SJCRH30 (cell line): ENCODE measurements at regions not wholly inside any gene's neighbourhood (a gene's known extent, or its start where the extent isn't known, plus 50 kb on each side); places are given as distances from the start of the nearest gene placed in this dataset.

Experiments
- DNase-seq, 2 experiments: peaks; one replicate each; pipeline ENCODE4 v3.0.0-alpha.2; 2015 to 2020
- H3K27ac ChIP-seq: fragments of 250-450 bp; sonication (Bioruptor Pico); 2 replicates; pipeline ENCODE4 v1.5.1; 2020; ENCODE audit warnings: mild to moderate bottlenecking, moderate library complexity
- H3K27me3 ChIP-seq: fragments of 250-450 bp; sonication (Bioruptor Pico); 2 replicates; pipeline ENCODE4 v1.5.1; 2020; ENCODE audit warnings: mild to moderate bottlenecking, moderate library complexity
- H3K36me3 ChIP-seq: fragments of 250-450 bp; sonication (Bioruptor Pico); 2 replicates; pipeline ENCODE4 v1.5.1; 2020; ENCODE audit warnings: mild to moderate bottlenecking, moderate library complexity
- H3K4me1 ChIP-seq: fragments of 250-450 bp; sonication (Bioruptor Pico); 2 replicates; pipeline ENCODE4 v1.5.1; 2020; ENCODE audit warnings: mild to moderate bottlenecking, moderate library complexity
- H3K4me3 ChIP-seq: fragments of 250-450 bp; sonication (Bioruptor Pico); 2 replicates; pipeline ENCODE4 v1.5.1; 2020; ENCODE audit warnings: mild to moderate bottlenecking, moderate library complexity
- H3K9me3 ChIP-seq: fragments of 250-450 bp; sonication (Bioruptor Pico); replicated peaks from 2 replicates; pipeline ENCODE4 v1.5.1; 2020; ENCODE audit warnings: mild to moderate bottlenecking, moderate library complexity

- peaks cover 4% of the 10 kb centered on the region for H3K4me1 ChIP-seq
- no peak overlapping the region for H3K4me3 ChIP-seq
- no peaks in the 10 kb centered on the region for H3K27me3 ChIP-seq
- no peak overlapping the region for H3K27ac ChIP-seq
- DNase-seq, result no peak
- no peaks in the 10 kb centered on the region for H3K36me3 ChIP-seq
- no peaks in the 10 kb centered on the region for H3K9me3 ChIP-seq
These were observed 216.3 kb downstream of the CHRM2 start for GRCh38 chr7:137084607-137085380.

GRCh38 chr7:137082391-137082790 lies 213.9 kb downstream of the CHRM2 start:
- Histone ChIP-seq H3K27me3 (no peaks in the 10 kb centered on the region), H3K36me3 (no peaks in the 10 kb centered on the region), H3K27ac (no peak overlapping the region), H3K9me3 (no peaks in the 10 kb centered on the region), H3K4me3 (no peak overlapping the region), H3K4me1 (peaks cover 4% of the 10 kb centered on the region)
- DNase-seq, result no peak

- no peak overlapping the region for H3K4me3 ChIP-seq
- H3K9me3 ChIP-seq, result no peaks in the 10 kb centered on the region
- H3K27ac ChIP-seq, result no peak overlapping the region
- H3K36me3 ChIP-seq, result no peaks in the 10 kb centered on the region
- DNase-seq, result peak; percentile 9 to 32
- H3K4me1 ChIP-seq, result peaks cover 4% of the 10 kb centered on the region
- no peaks in the 10 kb centered on the region for H3K27me3 ChIP-seq
These were observed 213.1 kb downstream of the CHRM2 start for GRCh38 chr7:137081321-137082093.

- DNase-seq, result no peak
- Histone ChIP-seq H3K9me3 (no peaks in the 10 kb centered on the region), H3K36me3 (no peaks in the 10 kb centered on the region), H3K27ac (no peak overlapping the region), H3K27me3 (no peaks in the 10 kb centered on the region), H3K4me3 (no peak overlapping the region), H3K4me1 (peaks cover 4% of the 10 kb centered on the region)
These were observed 212.2 kb downstream of the CHRM2 start for GRCh38 chr7:137080516-137081203.

GRCh38 chr7:137078781-137079180 lies 210.3 kb downstream of the CHRM2 start:
- Histone ChIP-seq H3K9me3 (no peaks in the 10 kb centered on the region), H3K4me3 (no peak overlapping the region), H3K27ac (no peak overlapping the region), H3K36me3 (no peaks in the 10 kb centered on the region), H3K27me3 (no peaks in the 10 kb centered on the region), H3K4me1 (peaks cover 4% of the 10 kb centered on the region)
- DNase-seq, result no peak

- Histone ChIP-seq H3K4me1 (no peaks in the 10 kb centered on the region), H3K27ac (no peak overlapping the region), H3K36me3 (no peaks in the 10 kb centered on the region), H3K4me3 (no peak overlapping the region), H3K27me3 (no peaks in the 10 kb centered on the region), H3K9me3 (no peaks in the 10 kb centered on the region)
- no peak for DNase-seq
These were observed 206.1 kb downstream of the CHRM2 start for GRCh38 chr7:137074391-137075030.

- Histone ChIP-seq H3K36me3 (no peaks in the 10 kb centered on the region), H3K27me3 (no peaks in the 10 kb centered on the region), H3K4me3 (no peak overlapping the region), H3K4me1 (no peaks in the 10 kb centered on the region), H3K9me3 (no peaks in the 10 kb centered on the region), H3K27ac (no peak overlapping the region)
- DNase-seq, result no peak
These were observed 205.3 kb downstream of the CHRM2 start for GRCh38 chr7:137073571-137074325.
